GM18502 (cell line): ENCODE measurements at regions not wholly inside any gene's neighbourhood (a gene's known extent, or its start where the extent isn't known, plus 50 kb on each side); places are given as distances from the start of the nearest gene placed in this dataset.
"Not testable (repeated sequence)": the region's sequence is repeated elsewhere in the genome, so short reads cannot be mapped to it uniquely, and the experiment has no call there.

Source experiments
- ATAC-seq: cut with Tn5 transposase; IDR thresholded peaks from one replicate; pipeline ENCODE4 v1.9.1; 2021; ENCODE audit warnings: mild to moderate bottlenecking; ENCODE audit not compliant: unreplicated experiment, poor library complexity

GRCh38 chrX:137215467-137215866 is 181.7 kb upstream of the GPR101 start:
- no peak for ATAC-seq

GRCh38 chrX:137212078-137212632 is 178.4 kb upstream of the GPR101 start:
- ATAC-seq, result no peak

- ATAC-seq, result no peak
Measured at GRCh38 chrX:137198040-137198439, 164.2 kb upstream of the GPR101 start.

- no peak for ATAC-seq
Measured at GRCh38 chrX:137195991-137196390, 162.2 kb upstream of the GPR101 start.

GRCh38 chrX:137195296-137195695 is 161.5 kb upstream of the GPR101 start:
- no peak for ATAC-seq

GRCh38 chrX:137194164-137194563 is 160.4 kb upstream of the GPR101 start:
- peak; percentile 76 for ATAC-seq

GRCh38 chrX:137187540-137187939 is 153.7 kb upstream of the GPR101 start:
- no peak for ATAC-seq

GRCh38 chrX:137178392-137178791 is 144.6 kb upstream of the GPR101 start:
- no peak for ATAC-seq

GRCh38 chrX:137172317-137172948 is 138.6 kb upstream of the GPR101 start:
- ATAC-seq, result no peak

GRCh38 chrX:137171626-137172025 is 137.8 kb upstream of the GPR101 start:
- no peak for ATAC-seq

- ATAC-seq, result no peak
Measured at GRCh38 chrX:137166591-137166990, 132.8 kb upstream of the GPR101 start.

- no peak for ATAC-seq
Measured at GRCh38 chrX:137164329-137164728, 130.5 kb upstream of the GPR101 start.

- no peak for ATAC-seq
Measured at GRCh38 chrX:137151403-137151802, 117.6 kb upstream of the GPR101 start.

GRCh38 chrX:137143864-137144263 is 110.1 kb upstream of the GPR101 start:
- ATAC-seq, result no peak

GRCh38 chrX:137122651-137123050 is 88.9 kb upstream of the GPR101 start:
- not testable (repeated sequence) for ATAC-seq

GRCh38 chrX:137119049-137119448 is 85.3 kb upstream of the GPR101 start:
- no peak for ATAC-seq

GRCh38 chrX:137118536-137118935 is 84.7 kb upstream of the GPR101 start:
- no peak for ATAC-seq

GRCh38 chrX:137118136-137118535 is 84.3 kb upstream of the GPR101 start:
- no peak for ATAC-seq

GRCh38 chrX:137107877-137108276 is 74.1 kb upstream of the GPR101 start:
- not testable (repeated sequence) for ATAC-seq

- ATAC-seq, result no peak
Measured at GRCh38 chrX:137101273-137101990, 67.6 kb upstream of the GPR101 start.
